HT-29 (cell line): ENCODE measurements at regions not wholly inside any gene's neighbourhood (a gene's known extent, or its start where the extent isn't known, plus 50 kb on each side); places are given as distances from the start of the nearest gene placed in this dataset.

Experiments used
- DNase-seq: peaks from one replicate; pipeline ENCODE4 v3.0.0-alpha.2; 2015; ENCODE audit warnings: low spot score

- DNase-seq: no peak
Observed at GRCh38 chr18:28666216-28666615, 489.3 kb upstream of the CDH2 start.

GRCh38 chr18:28657961-28658360 lies 481.0 kb upstream of the CDH2 start:
- DNase-seq: no peak

GRCh38 chr18:28652654-28653053 lies 475.7 kb upstream of the CDH2 start:
- no peak for DNase-seq

GRCh38 chr18:28651298-28651697 lies 474.4 kb upstream of the CDH2 start:
- DNase-seq: no peak

- no peak for DNase-seq
Observed at GRCh38 chr18:28650860-28651259, 473.9 kb upstream of the CDH2 start.

GRCh38 chr18:28647961-28648360 lies 471.0 kb upstream of the CDH2 start:
- no peak for DNase-seq

GRCh38 chr18:28637897-28638296 lies 461.0 kb upstream of the CDH2 start:
- peak; percentile 25 for DNase-seq

- no peak for DNase-seq
Observed at GRCh38 chr18:28635530-28635929, 458.6 kb upstream of the CDH2 start.

- no peak for DNase-seq
Observed at GRCh38 chr18:28626756-28627155, 449.8 kb upstream of the CDH2 start.

GRCh38 chr18:28607991-28608390 lies 431.1 kb upstream of the CDH2 start:
- no peak for DNase-seq

GRCh38 chr18:28606686-28607085 lies 429.8 kb upstream of the CDH2 start:
- DNase-seq: no peak

GRCh38 chr18:28602391-28602790 lies 425.5 kb upstream of the CDH2 start:
- DNase-seq: no peak

- no peak for DNase-seq
Observed at GRCh38 chr18:28594034-28594433, 417.1 kb upstream of the CDH2 start.

- DNase-seq: no peak
Observed at GRCh38 chr18:28588884-28589549, 412.1 kb upstream of the CDH2 start.

- DNase-seq: no peak
Observed at GRCh38 chr18:28584731-28585130, 407.8 kb upstream of the CDH2 start.

GRCh38 chr18:28582724-28583123 lies 405.8 kb upstream of the CDH2 start:
- DNase-seq: no peak

- no peak for DNase-seq
Observed at GRCh38 chr18:28581521-28582071, 404.7 kb upstream of the CDH2 start.

- DNase-seq: no peak
Observed at GRCh38 chr18:28576941-28577340, 400.0 kb upstream of the CDH2 start.

- DNase-seq: no peak
Observed at GRCh38 chr18:28575123-28575522, 398.2 kb upstream of the CDH2 start.

GRCh38 chr18:28574175-28574574 lies 397.2 kb upstream of the CDH2 start:
- no peak for DNase-seq

- DNase-seq: no peak
Observed at GRCh38 chr18:28571929-28572328, 395.0 kb upstream of the CDH2 start.

GRCh38 chr18:28560331-28560730 lies 383.4 kb upstream of the CDH2 start:
- DNase-seq: no peak

- DNase-seq: no peak
Observed at GRCh38 chr18:28559511-28559910, 382.6 kb upstream of the CDH2 start.

- DNase-seq: no peak
Observed at GRCh38 chr18:28541934-28542333, 365.0 kb upstream of the CDH2 start.
